ENCODE measurements at regions not wholly inside any gene's neighbourhood (a gene's known extent, or its start where the extent isn't known, plus 50 kb on each side); places are given as distances from the start of the nearest gene placed in this dataset.

GRCh38 chr7:41536122-41536872 lies 166.6 kb downstream of the INHBA start:
- TF ChIP-seq GATA3 (IDR thresholded peaks at IDR 0.05; ENCODE audit: low read depth, low read length) (no peak), GATA2 (IDR thresholded peaks at IDR 0.05; ENCODE audit: low read depth, low read length) (no peak)
